Lower leg skin (tissue), 3 donors: ENCODE measurements at regions not wholly inside any gene's neighbourhood (a gene's known extent, or its start where the extent isn't known, plus 50 kb on each side); places are given as distances from the start of the nearest gene placed in this dataset.

ENCODE experiments used
- POLR2A ChIP-seq, 2 donors: fragments of 450-650 bp; IDR thresholded peaks; one replicate each; pipeline ENCODE4 v1.6.1; 2016 to 2017; ENCODE audit warnings: antibody characterized with exemption in 2 of 2, mild to moderate bottlenecking in 1 of 2, moderate library complexity in 1 of 2
- TF ChIP-seq, protein P1 (sequence below), 3 donors: fragments of 450-650 bp; IDR thresholded peaks; one replicate each; pipeline ENCODE4 v1.5.1; 2016; ENCODE audit warnings: antibody characterized with exemption in 3 of 3, mild to moderate bottlenecking in 3 of 3, moderate library complexity in 2 of 3

DNA sequence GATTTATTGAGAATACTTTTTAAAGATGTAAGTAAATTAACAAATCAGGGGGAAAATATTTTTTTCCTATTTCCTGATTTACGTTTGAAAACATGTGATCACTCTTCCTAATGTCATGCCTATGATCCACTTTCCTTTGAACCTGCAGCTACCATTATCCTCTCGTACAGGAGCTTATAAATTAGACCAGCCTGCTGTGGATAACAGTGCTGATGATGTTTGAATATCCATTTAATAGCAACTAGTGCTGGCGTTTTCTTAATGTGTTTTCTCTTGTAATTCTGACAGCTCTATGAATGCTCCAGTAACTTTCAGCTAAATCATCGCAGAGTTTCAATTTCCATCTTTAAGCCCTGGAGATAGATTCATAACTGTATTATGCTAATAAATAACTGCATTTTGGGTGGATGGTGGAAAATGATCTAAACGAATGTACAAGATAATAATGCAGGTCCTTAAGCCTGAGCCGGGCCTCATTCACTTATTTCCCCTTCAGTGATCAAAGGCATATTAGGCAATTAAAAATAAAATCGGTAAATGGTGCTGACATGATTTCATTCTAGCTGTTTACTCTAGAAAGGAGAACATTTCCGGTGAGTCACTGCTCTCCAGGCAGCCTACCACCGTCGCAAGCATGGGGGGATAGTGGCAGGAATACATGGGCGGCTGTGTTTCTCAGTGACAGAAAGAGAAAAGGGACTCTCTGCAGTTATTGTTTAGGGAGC lies 58.5 kb upstream of the SLC24A5 start:
- TF ChIP-seq, protein P1, sequence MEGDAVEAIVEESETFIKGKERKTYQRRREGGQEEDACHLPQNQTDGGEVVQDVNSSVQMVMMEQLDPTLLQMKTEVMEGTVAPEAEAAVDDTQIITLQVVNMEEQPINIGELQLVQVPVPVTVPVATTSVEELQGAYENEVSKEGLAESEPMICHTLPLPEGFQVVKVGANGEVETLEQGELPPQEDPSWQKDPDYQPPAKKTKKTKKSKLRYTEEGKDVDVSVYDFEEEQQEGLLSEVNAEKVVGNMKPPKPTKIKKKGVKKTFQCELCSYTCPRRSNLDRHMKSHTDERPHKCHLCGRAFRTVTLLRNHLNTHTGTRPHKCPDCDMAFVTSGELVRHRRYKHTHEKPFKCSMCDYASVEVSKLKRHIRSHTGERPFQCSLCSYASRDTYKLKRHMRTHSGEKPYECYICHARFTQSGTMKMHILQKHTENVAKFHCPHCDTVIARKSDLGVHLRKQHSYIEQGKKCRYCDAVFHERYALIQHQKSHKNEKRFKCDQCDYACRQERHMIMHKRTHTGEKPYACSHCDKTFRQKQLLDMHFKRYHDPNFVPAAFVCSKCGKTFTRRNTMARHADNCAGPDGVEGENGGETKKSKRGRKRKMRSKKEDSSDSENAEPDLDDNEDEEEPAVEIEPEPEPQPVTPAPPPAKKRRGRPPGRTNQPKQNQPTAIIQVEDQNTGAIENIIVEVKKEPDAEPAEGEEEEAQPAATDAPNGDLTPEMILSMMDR (IDR thresholded peaks at IDR 0.05) = no peak
- TF ChIP-seq POLR2A (IDR thresholded peaks at IDR 0.05) = no peak
